Islet of Langerhans (tissue), 1 donor: ENCODE measurements at regions not wholly inside any gene's neighbourhood (a gene's known extent, or its start where the extent isn't known, plus 50 kb on each side); places are given as distances from the start of the nearest gene placed in this dataset.
"Not testable (repeated sequence)": the region's sequence is repeated elsewhere in the genome, so short reads cannot be mapped to it uniquely, and the experiment has no call there.

ENCODE experiments used
- FAIRE-seq: peaks from one replicate; lab custom pipeline; 2011; peaks lifted over from hg19 to GRCh38; lab: Jason Lieb, UNC

- FAIRE-seq = no peak
These were observed 128.6 kb upstream of the PTPRZ1 start for GRCh38 chr7:121744319-121744718.

DNA sequence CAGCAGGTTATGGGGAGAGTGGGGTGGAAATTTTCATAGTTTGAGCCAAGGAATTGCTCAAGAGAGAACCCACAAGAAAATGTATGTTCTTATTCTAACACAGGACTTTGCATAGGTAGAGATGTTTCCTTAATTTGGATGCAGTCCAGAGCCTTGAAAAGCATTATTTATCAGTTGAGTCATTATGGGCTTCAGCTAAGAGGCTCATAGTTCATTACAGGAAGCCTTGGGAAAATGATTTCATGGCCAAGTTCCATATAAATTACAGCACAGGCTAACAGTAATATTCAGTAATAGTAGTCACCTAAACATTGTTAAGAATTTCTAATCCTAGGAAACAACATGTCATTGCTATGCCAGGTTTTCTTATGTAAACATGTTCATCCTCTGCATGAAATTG lies 131.1 kb upstream of the PTPRZ1 start:
- peak; percentile 51 for FAIRE-seq

DNA sequence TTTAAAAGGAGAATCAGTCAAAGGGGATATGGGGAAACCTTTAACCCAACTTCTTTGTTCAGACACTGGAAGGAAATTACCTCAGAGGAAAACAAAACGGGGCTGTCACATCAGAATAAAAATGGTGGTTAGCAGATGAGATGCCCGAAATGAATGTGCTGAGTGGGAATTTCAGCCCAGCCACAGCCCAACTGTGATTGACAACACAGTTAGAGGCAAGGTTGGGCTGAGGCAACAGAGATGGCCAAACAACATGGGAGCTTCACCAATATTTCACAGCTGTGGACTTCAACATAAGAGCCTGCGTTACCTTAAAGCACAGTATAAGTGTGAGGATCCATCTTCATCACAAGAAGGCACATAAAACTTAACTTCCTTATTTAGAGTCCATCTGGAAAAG lies 133.5 kb upstream of the PTPRZ1 start:
- no peak for FAIRE-seq

GRCh38 chr7:121730869-121731268 lies 142.1 kb upstream of the PTPRZ1 start:
- no peak for FAIRE-seq

- peak; percentile 81 for FAIRE-seq
These were observed 158.2 kb upstream of the PTPRZ1 start for GRCh38 chr7:121714559-121715303.

- not testable (repeated sequence) for FAIRE-seq
These were observed 160.0 kb upstream of the PTPRZ1 start for GRCh38 chr7:121712961-121713360.

GRCh38 chr7:121697731-121698316 lies 175.1 kb upstream of the PTPRZ1 start:
- peak; percentile 9 for FAIRE-seq

- no peak for FAIRE-seq
These were observed 176.0 kb upstream of the PTPRZ1 start for GRCh38 chr7:121696954-121697353.

GRCh38 chr7:121689749-121690148 lies 183.2 kb upstream of the PTPRZ1 start:
- no peak for FAIRE-seq

GRCh38 chr7:121681700-121682099 lies 191.3 kb upstream of the PTPRZ1 start:
- FAIRE-seq = no peak

DNA sequence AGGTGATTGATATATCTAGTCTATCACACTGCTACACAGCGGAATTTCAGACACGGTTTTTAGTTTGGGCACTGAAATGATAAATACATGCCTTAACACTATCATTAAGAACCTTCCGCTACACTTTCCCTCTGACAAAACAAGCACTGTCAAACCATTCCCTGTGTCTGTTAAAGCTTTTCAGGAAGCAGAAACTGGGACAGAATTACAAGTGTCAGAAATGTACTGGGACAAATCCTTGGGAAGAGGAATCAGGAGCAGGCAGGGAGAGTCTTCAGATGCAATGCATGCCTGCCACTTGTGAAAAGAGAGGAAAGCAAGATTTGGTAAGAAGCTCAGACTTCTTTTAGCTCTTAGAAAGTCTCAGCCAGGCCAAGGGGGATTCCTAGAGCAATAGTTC lies 196.8 kb upstream of the PTPRZ1 start:
- FAIRE-seq = no peak

DNA sequence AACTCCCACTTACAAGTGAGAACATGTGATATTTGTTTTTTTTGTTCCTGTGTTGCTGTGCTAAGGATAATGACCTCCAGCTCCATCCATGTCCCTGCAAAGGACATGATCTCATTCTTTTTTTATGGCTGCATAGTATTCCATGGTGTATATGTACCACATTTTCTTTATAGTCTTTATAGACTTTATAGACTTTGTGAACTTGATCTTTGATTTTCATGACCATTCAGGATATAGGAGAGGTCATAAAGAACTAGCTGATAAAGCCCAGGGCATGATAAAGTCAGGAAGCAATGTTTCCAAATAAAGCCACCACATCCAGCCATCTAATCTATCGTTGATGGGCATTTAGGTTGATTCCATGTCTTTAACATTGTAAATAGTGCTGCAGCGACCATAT lies 198.5 kb upstream of the PTPRZ1 start:
- not testable (repeated sequence) for FAIRE-seq

- FAIRE-seq = no peak
These were observed 203.8 kb upstream of the PTPRZ1 start for GRCh38 chr7:121669144-121669543.

DNA sequence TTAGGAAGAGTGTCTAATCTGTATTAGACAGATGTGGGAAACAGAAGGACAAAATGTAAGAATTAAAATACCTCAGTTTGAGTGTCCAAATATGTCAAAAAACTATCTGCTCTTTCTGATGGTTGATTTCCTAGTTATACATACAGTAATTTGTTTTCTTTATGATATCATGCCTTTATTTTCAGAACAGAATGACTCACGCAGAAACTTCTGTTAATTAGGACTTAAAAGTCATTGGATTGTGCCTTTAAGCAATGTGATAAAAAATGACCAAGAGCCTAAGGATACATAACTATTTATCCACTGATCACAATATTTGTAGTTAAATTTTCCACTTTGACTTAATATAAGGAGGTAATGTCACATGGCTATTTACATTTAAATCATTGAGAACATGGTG lies 206.7 kb upstream of the PTPRZ1 start:
- no peak for FAIRE-seq

DNA sequence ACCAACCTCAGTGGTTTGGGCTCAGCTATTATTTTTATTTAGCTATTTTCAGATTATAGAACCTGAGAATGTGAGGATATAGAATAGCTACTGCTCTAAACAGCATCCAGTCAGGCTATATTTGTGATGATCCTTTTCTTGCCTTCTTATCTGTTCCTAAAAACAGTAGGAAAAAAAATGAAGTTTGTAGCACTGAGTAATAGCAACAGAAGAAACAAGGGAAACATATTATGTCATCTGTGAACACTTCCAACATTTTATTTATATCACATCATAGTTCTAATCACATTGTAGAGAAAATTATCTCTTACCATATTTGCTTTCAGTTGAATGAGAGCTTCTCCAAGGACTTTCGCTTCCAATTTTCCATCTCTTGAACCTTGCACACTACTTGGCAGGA lies 229.6 kb upstream of the PTPRZ1 start:
- no peak for FAIRE-seq

DNA sequence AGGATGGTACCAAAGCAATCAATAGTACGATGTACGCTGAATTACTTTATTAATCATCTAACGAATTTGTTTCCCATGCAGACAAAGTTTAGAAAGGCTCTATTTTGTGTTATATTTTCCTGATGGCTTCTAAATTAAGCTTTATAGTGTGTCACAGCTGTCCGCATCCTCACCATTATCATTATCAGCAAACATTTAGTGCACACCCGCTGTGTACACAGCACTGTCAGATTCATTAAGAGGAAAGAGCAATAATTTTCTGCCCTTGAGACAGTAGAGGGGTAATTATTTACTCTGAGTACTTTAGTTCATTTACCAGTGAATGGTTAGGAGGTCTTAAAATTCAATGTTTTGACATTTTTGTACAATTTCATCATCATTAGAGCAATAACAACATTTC lies 233.3 kb upstream of the PTPRZ1 start:
- no peak for FAIRE-seq

GRCh38 chr7:121638286-121638685 lies 234.7 kb upstream of the PTPRZ1 start:
- no peak for FAIRE-seq

GRCh38 chr7:121634356-121634755 lies 238.2 kb upstream of the FAM3C start:
- no peak for FAIRE-seq

DNA sequence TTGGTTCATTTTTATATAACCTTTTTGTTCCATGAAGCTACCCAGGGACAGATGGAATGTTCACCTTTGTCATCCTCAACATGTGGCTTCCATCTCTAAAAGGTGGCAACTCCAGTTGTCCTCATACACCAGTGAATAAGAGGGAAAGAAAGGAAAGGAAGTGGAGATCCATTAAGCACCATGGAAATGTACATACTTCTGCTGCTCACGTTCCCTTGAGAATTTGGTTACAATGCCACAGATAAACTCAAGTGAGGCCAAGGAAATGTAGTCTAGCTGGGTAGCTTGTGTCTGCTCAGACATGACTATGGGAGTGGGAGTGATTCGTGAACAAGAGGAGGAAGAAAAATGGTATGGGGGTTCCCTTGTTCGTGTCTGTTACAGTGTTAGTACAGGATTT lies 237.1 kb upstream of the FAM3C start:
- no peak for FAIRE-seq

DNA sequence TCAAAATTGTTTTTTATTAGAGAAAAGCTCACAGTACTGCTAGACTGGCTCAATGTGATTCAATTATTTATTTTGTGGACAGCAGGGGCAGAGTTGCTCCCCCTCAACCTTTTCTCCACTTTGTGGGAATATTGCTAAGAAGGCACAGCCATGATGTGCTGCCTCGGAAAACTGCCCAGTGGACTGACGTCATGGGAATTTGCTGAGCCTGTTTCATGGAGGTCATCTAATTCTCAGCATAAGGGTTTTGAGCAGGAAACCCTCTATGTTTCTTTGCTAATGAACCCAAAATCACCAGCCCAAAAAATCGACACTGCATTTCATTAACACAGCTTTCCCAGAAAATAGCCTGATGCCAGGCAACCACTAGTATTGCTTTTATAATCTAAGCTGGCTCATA lies 228.8 kb upstream of the FAM3C start:
- FAIRE-seq = peak; percentile 90

- FAIRE-seq = no peak
These were observed 227.2 kb upstream of the FAM3C start for GRCh38 chr7:121623130-121623872.

- no peak for FAIRE-seq
These were observed 225.8 kb upstream of the FAM3C start for GRCh38 chr7:121621937-121622336.

DNA sequence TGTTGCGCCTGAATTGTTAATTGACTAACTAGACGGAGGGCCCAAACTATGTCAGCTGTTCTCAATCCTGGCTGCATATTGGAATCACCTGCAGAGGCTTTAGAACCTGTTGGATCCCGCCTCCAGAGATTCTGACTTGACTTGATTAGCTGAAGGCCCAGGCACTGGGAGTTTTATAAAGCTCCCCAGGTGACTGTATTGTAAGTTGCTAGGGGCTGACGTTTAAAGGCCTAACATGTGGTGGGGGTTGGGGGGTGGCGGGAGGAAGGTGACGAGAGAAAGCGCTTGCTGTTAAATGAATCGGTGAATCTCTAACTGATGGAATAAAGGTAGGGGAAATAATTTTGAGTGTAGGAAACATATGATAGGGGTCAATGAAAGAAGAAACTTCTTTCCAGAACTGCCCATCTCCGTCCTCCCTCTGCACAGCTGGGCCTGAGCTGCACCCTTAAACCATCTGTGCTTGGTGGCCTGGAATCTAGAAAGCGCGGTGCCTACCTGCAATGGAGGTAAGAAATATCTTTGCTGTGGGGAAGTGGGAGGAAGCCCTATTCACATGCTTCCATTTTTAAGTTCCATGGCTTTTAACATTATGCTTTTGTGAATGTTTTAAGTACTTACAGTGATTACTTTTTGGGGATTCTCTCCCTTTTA lies 225.0 kb upstream of the FAM3C start:
- no peak for FAIRE-seq
